Ammon's horn (tissue), 1 donor: ENCODE measurements at regions not wholly inside any gene's neighbourhood (a gene's known extent, or its start where the extent isn't known, plus 50 kb on each side); places are given as distances from the start of the nearest gene placed in this dataset.
"Not testable (repeated sequence)": the region's sequence is repeated elsewhere in the genome, so short reads cannot be mapped to it uniquely, and the experiment has no call there.

Experiments used
- DNase-seq: peaks from one replicate; pipeline ENCODE4 v3.0.0-alpha.2; 2016; ENCODE audit warnings: low spot score

DNA sequence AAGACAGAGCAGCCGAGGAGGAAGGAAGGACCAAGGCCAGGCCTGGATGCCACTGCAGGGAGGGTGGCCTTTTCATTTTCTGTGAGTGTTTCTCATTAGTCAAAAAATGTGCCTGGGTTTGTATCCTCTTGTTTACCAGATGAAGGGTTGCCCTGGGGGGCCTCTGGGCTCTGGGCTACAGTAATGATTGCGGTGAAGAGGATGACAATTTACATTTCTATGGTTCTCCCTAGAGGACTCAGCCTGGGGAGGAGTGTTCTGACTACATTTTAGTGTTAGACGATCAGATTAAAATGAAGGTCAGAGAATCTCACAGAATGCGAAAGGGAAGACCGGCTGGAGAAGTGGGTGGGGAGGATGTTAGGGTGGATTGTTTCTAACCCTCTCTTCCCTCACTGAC lies 108.0 kb upstream of the KMT2C start:
- no peak for DNase-seq

DNA sequence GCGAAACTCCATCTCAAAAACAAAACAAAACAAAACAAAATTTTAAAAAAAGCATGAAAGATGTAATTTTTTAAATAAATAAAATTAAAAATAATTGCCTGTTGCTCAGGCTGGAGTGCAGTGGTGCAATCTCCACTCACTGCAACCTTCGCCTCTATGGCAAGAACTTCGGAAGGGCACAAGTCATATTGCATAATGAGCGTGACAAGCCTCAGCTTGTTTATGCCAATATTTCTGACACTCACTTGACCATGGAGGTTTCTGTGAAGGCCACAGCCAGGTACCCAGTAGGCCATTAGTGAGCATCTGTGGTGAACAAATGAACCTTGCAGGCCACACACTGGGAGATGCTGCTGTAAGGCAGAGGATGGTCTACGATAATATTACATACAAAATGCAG lies 106.1 kb upstream of the KMT2C start:
- DNase-seq, result no peak

DNA sequence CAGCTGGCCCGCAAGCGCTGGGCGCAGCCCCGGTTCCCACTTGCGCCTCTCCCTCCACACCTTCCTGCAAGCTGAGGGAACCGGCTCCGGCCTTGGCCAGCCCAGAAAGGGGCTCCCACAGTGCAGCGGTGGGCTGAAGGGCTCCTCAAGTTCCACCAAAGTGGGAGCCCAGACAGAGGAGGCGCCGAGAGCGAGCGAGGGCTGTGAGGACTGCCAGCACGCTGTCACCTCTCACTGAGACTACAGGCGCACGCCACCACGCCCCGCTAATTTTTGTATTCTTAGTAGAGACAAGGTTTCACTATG lies 103.3 kb upstream of the KMT2C start:
- not testable (repeated sequence) for DNase-seq

DNA sequence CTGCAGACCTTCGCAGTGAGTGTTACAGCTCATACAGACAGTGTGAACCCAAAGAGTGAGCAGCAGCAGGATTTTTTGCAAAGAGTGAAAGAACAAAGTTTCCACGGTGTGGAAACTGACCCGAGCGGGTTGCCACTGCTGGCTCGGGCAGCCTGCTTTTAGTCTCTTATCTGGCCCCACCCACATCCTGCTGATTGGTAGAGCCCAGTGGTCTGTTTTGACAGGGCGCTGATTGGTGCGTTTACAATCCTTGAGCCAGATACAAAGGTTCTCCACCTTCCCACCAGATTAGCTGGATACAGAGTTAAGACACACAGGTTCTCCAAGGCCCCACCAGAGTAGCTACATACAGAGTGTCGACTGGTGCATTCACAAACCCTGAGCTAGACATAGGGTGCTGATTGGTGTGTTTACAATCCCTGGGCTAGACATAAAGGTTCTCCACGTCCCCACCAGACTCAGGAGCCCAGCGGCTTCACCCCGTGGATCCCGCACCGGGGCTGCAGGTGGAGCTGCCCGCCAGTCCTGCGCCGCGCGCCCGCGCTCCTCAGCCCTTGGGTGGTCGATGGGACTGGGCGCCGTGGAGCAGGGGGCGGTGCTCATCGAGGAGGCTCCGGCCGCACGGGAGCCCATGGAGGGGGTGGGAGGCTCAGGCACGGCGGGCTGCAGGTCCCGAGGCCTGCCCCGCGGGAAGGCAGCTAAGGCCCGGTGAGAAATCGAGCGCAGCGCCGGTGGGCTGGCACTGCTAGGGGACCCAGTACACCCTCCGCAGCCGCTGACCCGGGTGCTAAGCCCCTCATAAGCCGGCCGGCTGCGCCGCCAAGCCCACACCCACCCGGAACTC lies 102.8 kb upstream of the KMT2C start:
- DNase-seq, result not testable (repeated sequence)

DNA sequence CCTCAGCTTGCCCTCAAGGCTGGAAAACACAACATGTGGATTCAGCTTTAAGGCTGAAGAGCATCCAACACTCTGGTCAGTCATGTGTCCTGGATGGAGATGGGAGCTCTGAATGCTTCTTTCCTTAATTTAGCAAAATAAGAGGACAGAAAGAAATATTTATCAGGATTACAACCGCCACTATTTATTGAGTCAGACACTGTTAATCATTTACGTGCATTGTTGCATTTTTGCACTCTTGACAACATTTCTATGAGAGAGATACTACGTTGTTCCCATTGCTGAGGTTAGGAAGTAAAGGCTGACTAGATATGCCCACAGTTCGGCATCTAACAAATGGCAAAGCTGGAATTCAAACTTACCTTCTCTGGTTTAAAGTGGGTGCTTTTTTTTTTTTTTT lies 101.8 kb upstream of the KMT2C start:
- DNase-seq, result no peak

DNA sequence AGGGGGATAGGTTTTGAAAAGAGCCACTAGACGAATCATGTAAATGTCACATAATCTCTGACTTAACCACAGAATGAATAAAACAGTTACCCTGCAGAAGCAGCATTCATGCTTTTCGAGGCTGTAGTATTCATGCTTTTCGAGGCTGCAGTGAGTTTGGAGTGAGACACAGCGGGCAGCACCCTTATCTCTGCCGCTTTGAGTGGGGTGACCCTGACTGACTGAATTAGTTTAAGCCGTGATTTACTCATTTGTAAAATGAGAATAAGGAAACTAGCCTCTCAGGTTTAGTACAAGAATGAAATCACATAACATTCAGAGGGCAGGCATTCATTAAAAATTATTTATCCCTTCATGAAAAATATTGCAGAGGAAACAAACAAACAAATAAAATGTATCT lies 92.8 kb upstream of the KMT2C start:
- DNase-seq, result no peak

DNA sequence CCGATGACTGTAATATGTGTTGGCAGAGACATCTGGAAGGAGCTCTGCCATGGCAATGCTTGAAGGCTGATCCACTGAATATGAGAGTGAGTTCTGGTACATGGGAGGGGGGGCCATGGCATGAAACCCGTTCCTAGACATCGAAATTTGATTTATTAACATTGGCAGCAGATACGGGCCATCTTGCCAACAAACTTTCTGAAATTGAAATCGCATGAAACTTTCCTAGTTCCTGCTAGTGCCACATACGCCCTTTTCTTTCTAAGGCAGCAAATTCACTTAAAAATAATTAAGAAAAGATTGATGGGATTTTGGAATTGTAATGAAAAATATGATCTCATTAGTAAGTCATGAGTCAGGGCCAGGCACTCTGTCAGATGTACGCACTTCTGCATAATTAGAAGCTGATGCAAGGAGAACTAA lies 91.8 kb upstream of the KMT2C start:
- DNase-seq, result no peak

DNA sequence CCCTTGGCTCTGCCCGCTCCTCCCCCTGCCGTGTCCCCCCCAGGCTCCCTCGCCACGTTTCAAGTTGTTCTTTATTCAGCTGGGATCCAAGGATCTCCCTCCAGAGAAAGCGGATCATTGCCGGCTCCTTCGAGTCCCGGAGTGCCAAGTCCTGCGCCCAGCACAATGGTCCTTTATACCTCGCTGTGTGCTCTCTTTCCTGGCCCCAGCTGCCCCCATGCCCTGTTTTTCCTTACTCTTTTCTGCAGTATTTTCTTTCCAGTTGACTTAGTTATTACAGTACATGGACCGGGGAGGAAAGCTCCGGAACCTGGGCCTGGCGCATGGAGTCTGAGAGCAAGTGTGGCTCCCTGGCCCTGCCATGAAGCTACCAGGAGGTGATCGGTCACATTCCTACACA lies 88.1 kb upstream of the KMT2C start:
- DNase-seq, result peak; percentile 55

DNA sequence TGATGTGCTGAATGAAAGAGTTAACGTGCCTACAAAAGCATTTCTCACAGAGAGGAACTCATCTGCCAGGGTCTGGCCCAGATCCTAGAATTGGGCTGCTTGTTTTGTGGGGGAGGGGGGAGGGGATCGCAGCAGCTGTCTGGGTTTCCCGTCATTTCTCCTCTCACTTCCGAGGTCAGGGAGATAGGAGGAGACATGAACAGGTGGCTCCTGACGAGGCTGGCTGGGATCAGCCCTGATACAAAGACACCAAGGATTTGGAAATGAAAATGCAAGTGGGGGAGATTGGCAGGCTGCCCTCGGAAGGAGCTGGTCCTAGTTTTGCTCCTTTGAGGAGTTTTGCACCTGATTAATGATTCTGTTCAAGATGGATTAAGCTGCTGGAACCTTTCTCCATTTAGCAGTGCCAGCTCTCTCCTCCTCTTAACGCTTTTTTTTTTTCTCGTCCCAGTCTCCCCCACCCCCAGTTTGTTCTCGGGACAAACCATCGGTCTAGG lies 86.8 kb upstream of the KMT2C start:
- peak; percentile 73 for DNase-seq

DNA sequence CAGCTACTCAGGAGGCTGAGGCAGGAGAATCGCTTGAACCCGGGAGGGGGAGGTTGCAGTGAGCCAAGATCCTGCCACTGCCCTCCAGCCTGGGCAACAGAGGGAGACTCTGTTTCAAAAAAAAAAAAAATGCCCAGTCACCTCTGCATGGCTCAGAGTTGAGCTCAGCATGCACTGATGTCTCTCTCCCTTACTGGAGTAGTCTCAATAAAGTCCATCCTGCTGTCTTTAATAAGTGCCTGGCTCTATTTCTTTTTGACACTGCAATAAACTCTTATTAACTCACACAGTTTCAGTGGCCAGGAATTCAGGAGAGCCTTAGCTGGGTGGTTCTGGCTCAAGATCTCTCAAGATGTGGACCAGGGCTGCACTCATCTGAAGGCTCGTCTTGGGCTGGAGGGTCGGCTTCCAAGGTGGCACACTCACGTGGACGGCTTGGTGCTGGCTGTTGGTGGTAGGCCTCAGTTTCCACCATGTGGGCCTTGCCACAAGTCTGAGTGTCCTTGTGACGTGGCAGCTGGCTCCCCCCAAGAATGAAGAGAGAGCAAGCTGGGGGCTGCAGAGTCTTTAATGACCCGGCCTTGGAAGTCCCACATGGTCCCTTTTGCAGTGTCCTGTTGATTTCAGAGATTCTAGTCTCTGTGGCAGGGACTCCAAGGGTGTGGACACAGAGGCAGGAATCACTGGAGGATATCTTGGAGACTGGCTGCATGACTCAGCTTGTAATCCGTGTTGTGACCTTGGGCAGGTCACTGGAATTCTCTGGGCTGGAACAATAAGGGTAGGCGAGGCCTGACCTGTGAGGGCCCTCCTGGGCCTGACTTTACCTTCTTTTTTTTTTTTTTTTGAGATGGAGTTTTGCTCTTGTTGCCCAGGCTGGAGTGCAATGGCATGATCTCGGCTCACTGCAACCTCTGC lies 85.9 kb upstream of the KMT2C start:
- DNase-seq, result no peak

DNA sequence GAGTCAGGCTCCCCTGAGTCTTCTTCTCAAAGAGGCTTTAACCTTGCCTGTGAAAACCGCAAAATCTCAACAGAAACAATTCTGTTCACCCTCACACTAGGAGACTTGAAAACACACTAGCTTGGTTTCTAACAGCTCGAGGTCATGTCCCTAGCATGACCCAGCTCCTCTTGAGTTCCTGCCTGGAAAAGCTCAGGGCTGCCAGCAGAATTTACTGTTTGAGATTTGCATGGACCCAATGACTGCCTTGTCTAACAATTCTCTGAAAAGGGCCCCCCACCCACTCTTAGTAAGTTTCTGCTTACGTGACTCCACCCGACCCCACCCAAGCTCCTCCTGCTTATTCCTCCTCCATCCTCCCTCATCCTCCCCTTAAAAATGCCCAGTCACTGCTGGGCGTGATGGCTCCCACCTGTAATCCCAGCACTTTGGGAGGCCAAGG lies 85.1 kb upstream of the KMT2C start:
- DNase-seq, result no peak

DNA sequence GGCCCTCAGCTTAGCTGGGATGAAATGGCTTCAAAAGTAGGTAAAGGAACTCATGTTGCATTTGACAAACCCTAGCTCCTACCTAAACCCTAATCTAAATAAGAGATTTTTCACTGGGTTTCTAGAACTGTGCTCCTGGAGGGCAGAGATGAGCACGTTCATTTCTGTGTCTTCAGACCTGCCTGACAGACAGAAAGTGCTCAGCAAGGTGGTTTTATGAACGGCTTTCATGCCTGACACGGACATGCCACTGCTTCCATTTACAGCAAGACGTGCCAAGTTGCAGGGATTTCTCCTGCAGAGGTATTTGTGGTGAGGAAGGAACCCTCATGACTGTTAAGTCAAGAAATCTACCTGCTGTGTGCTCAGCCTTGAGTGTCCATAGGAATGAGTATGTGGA lies 83.5 kb upstream of the KMT2C start:
- DNase-seq, result no peak

DNA sequence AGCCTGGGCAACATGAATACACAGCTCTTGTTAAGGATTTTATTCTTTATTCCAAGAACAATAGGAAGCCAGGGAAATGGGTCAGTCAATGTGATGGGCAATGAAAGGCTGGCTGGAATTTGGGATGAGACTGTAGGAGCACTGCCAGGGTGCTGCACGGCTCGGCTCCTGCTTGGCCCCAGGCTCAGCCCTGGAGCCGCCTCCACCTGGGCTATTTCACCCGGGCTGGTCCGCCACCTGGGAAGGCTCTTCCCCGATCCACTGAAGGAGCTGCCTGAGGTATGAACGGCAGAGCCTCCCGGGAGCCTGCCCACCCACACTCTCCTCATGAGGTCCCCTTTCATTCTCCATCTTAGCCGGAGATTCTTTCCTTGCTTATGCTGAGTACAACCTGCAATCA lies 80.4 kb upstream of the KMT2C start:
- no peak for DNase-seq

DNA sequence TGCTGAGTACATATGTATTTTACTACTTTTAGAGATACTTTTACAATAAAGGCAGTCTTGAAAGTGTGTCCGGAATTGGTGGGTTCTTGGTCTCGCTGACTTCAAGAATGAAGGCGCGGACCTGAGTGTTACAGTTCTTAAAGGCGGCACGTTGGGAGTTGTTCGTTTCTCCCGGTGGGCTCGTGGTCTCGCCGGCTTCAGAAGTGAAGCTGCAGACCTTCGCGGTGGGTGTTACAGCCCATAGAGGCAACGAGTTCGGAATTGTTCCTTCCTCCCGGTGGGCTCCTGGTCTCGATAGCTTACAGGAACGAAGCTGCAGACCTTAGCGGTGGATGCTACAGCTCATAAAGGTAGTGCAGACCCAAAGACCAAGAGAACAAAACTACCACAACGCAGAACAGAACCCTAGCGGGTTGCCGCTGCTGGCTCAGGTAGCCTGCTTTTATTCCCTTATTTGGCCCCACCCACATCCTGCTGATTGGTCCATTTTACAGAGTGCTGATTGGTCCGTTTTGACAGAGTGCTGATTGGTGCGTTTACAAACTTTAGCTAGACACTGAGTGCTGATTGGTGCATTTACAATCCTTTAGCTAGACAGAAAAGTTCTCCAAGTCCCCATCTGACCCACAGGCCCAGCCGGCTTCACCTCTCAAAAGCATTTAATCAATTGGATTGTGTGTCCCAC lies 79.6 kb upstream of the KMT2C start:
- DNase-seq, result not testable (repeated sequence)

DNA sequence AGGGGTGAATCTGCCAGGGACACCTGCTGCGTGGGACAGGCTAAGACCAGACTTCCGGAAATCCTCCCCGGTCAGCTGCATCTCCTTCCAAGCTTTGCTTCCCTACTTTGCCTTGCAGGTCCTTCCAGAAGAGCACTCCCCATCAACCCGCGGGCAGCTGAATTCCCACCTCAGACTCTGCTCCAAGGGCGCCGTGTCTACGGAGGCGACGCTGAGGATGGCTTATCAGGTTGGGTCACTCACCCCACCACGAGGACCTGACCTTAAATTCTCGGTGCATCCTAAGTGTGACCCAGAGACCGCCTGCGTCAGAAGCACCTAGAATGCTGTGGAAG lies 78.9 kb upstream of the KMT2C start:
- DNase-seq, result no peak

DNA sequence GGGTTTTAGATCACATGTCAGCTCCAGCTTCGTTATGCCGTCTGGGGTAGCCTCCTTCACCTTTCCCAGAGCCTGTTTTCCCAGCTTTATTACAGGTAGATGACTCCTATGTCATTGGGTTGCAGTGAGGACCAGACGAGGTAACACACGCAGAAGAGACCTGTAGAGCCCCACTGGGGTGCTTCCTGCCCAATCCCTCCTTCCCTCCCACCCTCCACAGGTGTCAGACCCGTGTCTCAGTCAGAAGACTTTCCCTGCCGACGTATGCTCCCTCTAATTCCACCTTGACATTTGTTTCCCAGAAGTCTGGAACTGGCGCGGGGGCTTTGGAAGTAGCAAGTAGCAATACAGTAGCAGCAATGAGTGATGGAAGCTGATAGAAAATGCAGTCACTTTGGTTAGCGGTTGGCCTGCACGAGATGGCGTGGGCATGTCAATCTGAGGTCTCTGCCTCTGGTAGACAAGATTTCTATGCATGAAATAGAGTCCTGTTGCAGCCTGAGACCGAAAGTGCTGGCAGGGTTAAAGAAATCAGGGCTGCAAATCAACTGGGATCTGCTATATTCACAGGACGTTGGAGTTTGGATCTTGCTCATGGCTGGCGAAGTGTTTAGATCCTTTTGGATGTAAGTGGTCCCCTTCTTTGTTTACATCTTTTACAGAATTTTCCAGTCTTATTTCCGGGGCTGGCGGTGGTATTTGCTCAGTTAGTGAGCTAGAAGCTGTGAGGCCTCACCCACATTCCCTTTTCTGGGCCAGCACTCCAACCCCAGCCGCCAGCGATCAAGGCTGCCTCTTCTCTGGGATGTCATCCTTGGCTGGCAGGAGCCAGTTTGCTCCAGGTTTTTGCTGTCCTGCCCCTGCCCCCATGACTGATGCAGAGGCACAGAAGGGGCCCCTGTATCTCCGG lies 78.3 kb upstream of the KMT2C start:
- DNase-seq, result no peak

DNA sequence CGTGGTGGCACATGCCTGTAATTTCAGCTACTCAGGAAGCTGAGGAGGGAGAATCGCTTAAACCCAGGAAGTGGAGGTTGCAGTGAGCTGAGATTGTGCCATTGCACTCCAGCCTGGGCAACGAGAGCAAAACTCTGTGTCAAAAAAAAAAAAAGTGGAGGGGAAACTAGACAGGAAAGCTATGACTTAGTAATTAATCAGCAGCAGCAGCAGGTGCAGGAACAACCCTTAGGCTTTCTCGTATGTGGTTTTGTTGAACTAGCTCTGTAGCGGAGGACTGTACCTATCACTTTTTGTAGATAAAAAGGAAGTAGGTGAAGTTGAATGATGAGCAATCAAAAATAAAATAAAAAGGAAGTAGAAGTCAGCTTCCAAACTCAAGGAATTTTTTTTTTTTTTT lies 76.9 kb upstream of the KMT2C start:
- DNase-seq, result no peak

DNA sequence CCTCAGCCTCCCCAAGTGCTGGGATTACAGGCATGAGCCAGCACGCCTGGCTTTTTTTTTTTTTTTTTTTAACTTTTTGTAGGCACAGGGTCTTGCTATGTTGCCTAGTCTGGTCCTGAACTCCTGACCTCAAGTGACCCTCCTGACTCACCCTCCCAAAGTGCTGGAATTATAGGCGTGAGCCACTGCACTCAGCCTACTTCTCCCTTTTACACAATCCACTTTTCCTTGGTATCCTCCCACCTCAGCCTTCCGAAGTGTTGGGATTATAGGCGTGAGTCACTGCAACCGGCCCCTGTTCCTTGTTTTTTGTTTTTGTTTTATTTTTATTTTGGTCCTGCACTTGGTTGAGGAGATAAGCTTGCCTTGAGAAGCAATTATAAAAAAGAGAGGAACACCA lies 75.9 kb upstream of the KMT2C start:
- no peak for DNase-seq

DNA sequence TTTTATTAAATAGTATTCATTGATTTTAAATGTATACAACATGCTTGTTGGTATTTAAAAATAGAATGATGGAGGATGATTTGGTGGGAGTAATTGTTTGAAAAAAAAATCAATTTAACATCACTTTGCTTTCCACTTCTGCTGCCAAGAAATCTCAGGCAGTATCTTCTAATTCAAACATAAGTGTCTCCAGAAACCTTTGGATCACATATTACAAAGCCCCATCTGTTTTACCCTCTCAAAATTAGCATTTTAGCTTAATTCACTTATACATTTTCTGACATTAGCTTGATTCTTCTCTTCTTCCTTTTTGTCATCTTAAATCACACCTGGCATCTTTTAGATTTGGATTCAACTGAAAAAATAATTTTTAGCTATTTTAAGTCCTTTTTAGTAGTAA lies 72.9 kb upstream of the KMT2C start:
- no peak for DNase-seq

DNA sequence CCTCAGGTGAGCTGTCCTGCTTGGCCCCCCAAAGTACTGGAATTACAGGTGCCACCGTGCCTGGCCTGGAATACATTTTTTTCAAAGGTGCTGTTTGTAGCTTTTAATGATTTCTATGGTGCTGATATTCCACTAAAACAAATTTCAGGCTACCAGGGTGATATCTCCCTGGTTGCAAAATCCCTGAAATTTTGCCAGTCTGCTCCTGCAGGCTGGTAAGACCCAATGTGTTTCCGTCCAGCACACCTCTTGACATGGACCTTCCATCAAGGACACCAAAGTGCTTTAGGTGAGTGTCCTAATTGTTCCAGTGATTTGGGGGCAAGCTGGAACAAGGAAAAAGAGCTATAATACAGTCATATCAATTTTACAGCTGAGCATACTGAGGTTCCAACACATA lies 69.8 kb upstream of the KMT2C start:
- DNase-seq, result no peak

DNA sequence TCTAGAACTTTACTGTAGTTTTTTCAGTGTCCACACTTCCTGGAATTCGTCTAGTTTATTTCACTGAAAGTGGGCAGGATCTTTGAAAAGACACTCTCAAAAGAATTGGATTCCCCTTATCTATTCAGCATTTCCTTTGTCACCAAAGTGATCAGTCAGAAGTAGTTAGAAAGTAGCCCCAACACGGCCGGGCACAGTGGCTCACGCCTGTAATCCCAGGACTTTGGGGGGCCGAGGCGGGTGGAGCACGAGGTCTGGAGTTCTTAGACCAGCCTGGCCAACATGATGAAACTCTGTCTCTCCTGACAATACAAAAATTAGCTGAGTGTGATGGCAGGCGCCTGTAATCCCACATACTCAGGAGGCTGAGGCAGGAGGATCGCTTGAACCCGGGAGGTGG lies 69.0 kb upstream of the KMT2C start:
- DNase-seq, result no peak

DNA sequence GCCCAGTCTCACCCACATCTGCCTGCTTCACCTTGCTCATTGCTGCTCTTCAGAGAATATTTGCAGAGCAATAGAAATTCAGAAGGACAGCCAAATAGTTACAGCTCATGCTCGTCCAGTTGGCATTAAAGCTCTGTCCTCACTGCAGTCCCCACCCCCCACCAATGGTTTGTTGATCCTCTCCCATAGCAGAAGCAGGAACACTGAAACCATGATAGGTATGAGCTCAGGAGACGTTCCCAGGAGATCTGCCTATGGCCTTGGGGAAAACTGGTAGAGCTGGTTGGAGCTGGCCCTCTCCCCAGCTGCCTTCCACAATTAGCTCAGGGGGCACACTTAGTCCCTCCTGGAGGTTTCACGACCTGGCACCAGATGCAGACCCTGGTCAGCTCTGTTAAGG lies 68.6 kb upstream of the KMT2C start:
- DNase-seq, result no peak
